ELR (cell line): ENCODE measurements at regions not wholly inside any gene's neighbourhood (a gene's known extent, or its start where the extent isn't known, plus 50 kb on each side); places are given as distances from the start of the nearest gene placed in this dataset.

Experiments used
- DNase-seq: peaks from one replicate; pipeline ENCODE4 v3.0.0-alpha.2; 2015; ENCODE audit warnings: low read depth

DNA sequence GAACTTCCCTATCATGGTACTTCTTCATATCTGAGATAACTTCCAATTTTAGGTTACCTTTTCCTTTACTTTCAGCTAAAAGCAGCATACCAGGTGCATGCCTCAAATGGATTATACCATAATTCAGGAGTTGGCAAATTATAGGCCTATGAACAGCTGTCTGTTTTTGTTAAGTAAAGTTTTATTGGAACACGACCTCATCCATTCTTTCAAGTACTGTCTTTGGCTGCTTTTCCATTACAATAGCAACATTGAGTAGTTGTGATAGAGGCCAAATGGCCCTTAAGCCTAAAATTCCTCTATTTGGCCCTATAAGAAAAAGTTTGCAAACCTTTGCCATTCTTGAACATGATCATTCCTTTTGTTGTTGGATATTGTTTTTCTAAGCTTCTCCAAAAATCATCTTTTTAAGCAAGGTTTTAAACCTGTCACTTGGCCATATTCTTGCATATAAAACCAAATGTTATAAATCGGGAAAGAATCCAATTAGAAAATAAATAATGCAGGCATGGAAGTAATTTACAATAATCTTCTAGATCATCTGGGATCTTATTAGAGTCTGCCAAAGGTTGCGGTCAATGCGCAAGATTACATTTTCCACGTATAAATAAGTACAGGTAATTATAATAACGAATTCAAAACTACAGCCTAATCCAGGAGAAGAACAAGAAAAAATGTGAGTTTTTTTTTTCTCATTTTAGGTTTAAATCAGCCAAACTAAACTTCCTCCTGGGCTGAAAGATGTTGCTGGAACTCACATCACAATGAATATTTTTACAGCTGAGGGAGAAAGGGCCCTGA is 226.5 kb upstream of the ANKRD55 start:
- no peak for DNase-seq

DNA sequence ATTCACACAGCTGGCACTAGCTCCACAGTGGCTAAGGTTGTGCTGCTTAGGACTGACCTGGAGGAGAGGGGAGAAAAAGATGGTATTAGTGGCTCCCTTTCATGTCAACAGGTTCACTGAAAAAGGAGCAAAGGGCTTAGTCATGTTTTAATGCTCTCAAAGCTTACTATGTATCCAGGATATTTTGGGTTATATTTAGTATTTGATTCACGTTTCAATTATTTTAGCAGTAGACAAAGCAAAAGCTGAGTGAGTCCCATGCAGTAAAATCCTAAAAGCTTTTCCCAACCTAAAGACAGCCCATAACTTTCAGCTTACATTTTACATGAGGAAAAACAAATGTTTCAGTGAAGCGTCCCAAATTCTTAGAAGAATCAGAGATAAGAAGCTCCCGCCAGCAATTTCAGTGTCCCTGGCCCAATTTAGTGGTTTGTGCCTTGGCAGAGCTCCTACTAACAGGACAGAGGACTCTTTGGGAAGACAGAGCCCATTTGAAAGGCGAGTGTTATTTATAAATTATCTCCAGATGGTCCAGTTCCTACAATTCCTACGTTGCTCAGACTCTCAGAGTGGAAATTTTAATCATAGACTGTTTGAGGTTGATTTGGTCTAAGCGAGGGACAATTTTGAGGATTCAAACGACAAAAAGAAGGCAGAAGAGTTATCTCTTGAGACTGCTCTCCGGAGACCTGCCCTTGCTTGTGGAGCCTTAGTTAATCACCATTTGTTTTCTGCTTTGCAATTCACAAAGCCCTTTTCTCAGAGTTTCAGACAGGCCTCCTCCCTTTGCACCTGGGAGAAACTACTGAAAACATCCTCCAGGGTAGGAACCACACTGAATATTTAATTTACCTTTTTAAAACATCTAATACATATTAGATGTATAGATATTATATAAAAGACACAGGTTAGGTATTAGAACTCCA is 225.0 kb upstream of the ANKRD55 start:
- DNase-seq, result no peak

DNA sequence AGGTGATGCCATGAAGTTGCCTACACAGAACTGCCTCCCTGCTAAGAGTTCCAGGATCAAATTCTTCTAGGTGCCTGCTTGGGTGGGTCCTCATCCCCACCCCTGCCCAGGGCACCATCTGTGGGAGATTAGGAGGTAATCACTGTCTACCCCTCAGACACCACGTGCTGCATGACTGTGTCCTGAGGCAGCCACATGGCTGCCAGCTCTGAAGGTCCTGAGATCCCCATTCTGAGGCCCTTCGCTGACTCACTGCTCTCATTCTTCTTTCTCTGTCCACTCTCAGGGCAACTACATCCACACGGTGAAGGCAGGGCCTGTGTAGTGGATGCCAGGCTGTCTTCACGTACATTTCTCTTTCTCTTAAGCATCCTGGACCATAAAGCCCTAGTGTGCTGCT is 222.9 kb upstream of the ANKRD55 start:
- DNase-seq, result peak; percentile 37

DNA sequence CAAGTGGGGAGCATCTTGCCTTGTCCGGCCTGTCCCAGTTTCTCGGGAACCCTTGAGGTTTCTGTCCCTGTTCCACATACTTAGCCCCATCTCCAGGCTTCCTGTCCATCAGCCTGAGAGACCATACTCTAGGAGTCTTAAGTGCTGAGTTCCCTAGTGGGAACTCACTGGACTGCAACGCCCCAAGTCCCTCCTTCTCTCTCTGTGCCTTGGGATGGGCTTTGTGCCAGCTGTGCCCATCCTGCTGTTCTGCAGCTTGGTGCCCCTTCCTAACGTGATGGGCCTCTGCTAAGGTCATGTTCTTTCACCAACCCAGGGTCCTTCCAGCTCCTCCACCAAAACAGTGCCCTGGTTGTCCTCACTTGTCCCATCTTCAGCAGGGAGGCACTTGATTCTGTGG is 222.3 kb upstream of the ANKRD55 start:
- no peak for DNase-seq

DNA sequence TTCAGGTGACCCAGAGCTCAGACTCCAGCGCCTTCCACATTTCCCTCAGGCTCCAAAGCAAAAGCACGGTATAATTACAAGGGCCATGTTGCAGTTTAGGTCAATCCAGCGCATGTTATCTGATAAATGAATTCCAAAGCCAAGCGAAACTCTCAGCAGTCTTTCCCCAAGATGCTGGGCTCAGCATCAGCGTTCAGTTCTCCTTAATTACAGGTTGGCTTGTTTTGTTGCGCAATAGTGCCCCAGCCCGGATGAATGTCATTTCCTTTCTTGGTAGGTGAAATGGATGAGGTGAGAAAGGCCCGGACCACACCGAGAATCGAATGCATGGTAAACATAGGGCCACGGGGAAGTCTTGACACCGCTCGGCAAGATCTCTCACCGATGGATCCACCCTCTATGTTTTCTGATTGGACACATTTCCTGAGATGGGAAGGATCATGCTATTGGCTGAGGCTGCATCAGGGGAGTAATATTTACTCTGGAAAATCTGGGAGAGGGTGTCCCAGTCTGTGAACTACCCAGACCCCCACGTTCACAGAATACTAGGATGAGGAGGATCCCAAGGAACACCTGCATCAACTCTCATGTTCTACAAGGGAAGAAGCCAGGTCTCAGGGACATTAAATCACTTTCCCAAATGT is 221.2 kb upstream of the ANKRD55 start:
- DNase-seq, result no peak

DNA sequence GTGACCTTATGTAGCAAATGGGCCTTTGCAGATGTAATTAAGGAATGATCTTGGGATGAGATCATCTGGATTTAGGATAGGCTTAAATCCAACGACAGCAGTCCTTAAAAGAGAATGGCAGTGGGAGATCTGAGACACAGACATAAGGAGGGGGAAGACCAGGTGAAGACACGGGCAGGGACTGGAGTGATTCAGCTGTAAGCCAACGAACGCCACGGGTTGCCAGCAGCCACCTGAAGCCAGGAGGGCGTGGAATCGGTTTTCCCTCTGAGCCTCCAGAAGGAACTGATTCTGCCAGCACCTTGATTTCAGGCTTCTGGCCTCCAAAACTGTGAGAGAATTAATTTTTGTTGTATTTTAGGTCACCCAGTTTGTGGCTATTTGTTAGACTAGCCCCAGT is 218.6 kb upstream of the ANKRD55 start:
- no peak for DNase-seq

DNA sequence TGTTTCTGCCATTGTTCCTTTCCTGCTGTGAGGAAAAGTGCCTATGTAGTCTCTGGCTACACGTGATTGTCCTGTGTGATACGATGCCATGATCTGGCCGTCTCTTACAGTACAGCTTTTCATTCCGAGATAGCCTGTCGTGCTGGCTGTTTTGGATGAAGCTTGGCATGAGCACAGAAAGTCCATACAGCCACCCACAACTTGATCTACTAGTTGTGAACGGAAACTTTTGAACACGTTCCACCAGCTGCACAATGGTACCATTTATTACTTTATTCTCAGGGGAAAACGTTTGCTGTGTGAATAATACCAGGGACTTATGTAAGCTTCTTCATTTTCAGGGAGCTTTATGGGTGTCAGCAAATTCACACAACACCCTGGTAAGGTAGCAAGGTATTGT is 217.6 kb upstream of the ANKRD55 start:
- no peak for DNase-seq

DNA sequence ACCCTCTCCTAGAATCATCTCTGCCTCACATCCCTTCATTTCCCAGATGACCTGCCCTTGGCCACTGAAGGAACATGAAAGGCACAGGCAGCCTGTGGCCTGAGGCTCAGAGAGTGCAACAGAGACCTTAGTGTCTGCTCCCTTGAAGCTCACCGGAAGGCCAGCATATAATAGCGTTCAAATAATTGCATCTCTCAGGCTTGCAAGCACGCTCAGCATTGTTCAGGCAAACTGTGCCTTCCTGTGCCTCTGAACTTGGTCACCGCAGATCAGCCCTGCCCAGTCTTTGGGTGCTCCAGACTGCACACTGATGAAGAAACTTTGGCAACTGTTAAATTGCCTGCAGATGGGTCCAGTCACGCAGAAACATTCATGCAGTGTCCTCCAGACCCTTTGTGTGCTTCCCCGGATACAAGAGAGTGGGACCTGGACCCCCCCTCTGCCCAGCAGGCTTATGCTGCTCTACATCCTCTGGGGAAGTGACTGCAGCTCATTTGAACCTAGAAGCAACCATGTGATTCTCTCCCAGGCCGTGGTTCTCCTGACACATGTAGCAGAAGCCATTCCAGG is 216.0 kb upstream of the ANKRD55 start:
- DNase-seq, result no peak

DNA sequence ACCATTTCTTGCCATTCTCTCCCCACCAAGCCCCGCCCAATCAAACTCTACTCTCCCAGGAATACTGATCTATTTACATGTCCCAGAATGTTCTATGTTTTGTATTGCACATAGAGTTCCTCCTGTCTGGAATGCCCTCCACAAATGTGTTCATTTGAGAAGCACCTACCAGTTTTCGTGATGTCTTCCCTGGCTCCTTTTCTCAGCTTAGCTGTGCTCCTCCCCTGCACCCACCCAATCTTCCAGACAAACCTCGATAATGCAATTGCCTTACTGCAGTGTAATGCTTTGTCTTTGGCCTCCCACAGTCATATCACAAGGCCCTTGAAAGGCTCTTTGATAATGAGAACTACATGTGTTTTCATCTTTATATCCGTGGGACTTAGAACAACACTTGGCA is 214.5 kb upstream of the ANKRD55 start:
- no peak for DNase-seq

DNA sequence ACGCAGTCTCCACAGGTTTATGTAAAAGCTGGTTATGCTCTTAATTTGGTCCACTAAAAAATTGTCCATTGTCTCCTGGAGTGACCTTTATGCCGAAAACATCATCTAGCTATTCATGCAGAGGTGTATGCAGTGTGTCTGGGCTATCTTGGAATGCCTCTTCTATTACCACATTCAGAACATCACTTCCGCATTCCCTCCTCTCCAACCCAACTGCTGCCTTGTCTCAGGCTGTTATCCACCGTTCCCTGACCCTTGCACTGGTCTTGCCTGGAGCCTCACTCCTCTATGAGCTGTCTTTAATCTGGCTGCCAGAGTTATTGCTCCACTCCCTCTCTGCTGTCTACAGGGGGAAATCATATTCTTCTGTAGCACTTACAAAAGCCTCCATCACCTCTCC is 214.1 kb upstream of the ANKRD55 start:
- peak; percentile 14 for DNase-seq

DNA sequence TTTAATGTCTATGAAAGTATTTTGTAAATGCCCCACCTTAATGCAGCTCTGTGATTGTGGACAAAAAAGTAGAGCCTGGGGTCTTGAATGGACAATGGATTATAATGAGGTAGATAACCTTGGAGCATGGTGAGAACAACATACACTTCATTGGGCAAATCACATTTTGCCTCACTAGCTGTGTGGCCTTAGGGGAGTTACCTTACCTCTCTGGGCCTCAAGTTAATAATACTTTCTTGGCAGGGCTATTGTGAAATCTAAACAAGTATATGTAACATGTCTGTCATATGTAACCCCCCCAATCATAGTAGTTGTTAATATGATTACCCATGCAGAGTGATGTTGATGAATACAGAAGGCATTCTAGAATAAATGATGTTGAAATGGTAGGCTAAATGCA is 213.6 kb upstream of the ANKRD55 start:
- DNase-seq, result no peak

DNA sequence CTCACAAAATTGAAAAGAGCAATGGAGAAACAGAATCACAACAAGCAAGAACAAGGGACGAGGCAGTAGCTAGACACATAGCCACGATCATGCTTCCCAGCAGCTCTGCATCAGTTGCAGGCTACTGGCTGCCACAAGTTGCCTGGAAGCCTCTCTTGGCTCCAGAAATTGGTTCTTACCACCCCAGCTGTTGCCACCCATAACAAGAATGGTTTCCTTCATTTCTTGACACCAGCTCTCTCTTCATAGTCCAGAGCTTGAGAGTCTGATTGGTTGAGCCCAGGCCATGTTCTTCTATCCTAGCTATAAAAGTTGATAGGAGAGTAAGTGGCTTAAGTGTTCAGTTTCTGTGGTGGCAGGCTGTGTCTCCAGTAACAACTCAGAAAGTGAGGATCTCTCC is 210.7 kb upstream of the ANKRD55 start:
- DNase-seq, result no peak

DNA sequence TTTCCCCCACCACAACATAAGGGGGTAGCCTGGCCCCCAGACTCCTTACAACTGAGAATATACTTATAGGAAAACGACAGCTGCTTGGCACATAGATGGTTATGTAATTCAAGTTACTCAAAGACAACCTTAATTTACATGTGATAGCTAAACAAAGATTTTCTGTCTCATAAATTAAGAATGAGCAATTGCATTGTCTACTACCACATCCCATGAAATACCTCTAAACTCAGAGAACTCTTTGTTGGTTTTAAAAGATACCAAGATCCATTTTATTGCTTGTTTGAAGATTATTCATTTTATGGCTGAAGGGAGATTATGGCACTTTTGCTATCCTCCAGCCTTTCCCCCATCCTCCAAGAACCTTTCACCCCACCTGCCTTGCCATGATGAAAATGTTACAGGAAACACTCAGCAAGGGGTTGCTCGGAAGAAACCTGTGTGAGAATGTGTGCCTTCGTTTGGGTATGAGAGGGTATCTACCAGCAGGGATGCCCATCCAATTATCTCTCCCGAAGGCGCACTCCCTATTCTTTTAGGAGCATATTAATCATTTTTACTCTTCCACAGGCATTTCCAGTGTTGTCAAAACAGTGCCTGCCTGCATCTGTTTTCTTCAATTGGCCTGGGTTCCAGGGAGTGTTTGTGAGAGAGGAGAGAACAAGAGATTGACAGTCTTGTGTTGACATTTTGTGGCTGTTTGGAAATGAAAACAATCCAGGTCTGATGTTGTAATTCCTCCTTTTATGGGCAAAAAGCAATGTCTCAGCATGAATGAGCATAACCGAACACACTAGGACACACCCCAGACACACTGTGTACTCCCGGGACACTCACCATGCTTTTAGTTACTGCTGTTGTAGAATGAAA is 208.0 kb upstream of the ANKRD55 start:
- DNase-seq, result peak; percentile 34

DNA sequence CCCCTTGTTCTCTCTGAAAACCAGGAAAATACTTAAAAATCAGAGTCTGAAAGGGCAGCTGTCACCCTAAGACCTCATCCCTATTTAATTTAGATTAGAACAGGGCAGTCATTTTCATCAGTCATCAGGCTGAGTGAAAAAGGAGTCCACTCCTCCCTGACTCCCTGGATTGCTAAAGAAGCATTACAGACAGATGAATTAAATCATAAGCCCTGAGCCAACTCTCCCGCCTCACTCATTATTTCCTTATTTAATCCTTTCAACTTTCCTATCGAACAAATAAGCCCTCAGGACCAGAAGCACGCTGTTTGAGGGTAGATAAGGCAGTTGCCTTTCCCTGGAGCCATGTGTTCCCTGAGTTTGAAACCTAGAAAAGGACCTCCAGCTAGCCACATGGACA is 201.9 kb upstream of the ANKRD55 start:
- DNase-seq, result no peak

DNA sequence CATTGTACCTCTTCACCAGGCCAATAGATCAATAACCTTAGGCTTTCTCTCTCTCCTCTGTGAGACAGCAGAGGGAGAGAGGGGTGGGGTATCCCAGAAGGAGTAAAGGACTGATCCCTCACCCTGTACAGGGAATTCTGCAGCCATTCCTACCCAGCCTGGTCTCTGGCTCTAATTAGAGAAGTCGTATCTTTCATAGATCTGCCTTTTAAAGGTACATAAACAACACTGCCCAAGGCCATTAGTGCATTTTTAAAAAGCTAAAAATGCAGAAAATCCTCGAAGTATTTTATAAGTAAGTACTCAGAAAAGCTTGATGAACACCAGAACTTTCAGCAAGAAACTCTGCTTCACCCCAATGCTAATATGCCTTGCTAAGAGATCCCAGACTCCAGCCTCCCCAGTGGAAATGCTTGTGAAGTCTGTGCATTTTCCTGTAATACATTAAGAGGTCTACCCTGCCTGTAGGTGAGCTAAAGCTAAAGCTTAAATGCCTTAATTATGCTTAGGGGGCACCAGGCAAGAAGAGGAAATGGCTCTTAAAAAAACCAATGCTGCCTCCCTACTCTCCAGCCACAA is 200.0 kb upstream of the ANKRD55 start:
- DNase-seq, result no peak

DNA sequence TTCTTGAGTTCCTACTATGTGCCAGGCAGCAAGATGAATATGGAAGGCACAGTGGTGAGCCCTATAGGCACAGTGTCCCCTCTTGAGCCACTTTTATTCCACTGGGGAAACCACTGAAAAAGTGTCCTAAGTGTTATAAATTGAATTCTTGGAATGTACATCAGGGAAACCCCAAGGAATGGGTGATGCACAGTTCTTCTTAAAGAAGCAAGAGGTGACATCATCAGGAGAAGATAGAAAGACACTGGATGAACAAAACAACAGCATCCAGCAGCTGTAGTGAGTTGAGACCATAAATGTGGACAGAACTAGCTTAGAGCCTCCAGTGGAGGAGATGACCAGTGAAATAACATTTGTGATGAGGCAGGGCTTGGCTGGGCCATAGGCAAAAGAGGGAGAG is 199.2 kb upstream of the ANKRD55 start:
- no peak for DNase-seq

DNA sequence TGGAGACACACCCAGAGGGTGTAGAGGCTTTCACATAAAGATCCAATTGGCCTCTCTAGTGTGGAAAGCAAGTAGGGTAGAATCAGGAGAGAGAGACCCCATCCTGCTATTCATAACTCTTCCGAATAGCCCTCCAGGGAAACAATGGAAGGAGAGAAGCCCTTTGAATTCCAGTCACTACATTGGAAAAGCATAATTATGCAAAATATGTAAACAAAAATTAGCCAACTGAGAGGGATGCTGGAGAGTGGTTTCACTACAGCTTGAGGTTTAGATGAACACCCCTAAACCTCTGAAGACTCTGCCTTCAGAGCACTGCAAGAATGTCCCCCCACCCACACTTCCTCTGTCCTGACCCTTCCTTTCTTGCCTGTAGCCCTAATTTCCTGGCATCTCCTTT is 197.3 kb upstream of the ANKRD55 start:
- no peak for DNase-seq

DNA sequence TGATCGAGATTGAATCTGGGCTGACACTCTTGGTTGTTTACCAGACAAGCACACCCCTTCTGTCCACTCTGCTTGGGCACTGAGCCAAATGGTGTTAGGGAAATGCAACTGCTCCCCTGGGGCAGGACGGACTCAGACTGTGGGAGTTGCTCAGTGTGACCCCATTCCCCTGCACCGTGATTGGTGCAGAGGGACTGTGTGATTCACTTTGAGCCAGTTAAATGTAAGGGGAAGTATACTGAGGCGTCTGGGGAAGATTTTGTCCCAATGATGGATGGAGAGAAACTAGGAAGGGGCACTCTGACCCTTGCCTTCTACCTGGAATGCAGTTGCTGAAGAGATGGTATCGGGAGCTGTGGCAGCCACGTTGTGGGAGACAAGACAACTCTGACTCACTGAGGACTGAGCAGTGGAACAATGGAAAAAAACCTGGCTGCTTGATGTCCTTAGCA is 196.0 kb upstream of the ANKRD55 start:
- DNase-seq, result no peak

DNA sequence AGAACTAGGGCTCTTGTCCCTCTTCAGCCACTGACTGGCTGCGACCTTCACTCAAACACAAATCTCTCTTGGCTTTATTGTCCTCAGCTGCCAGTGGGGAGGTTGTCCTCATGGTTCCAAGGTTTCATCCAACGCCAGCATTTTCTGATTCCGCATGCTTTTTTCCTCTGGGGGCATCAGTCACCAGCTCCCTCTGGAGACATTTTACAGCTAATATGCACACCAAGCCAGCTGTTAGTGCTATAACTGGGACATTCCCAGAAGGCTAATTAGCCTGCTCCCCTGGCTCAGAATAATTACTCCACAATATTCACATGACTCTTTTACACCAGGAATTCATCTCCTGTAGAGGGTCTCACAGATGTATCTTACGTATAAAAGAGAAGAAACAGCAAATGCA is 193.6 kb upstream of the ANKRD55 start:
- no peak for DNase-seq

DNA sequence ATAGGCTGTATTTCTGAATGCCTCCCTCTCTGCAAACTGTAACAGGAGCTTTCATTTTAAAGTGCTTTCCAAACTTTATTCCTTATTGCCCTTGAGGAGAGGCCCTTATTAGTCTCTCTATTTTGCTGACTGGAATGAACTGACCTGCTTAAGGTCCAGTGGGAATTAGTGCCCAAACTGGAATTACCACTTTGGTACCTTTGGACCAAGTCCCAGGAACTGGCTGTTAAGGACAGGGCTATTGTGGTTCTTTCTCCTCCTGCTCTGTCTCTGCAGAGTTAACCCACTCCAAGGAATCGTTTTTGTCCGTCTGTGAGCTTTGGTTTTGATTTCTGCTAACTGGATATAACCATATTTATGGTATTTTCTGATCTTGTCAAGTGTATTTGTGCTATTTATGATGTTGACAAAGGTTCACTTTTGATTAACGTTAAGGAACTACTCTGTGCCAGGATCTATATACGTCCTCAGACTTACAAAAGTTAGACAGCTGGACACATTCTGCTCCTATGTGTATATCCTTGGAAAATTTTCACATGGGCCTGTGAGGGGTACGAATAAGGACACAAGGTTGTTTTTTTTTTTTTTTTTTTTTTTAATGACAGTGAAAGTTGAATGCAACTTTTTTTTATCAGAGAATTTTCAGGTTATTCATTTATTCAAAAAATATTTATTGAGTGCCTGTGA is 189.1 kb upstream of the ANKRD55 start:
- no peak for DNase-seq
